HepG2 (cell line): ENCODE measurements at regions not wholly inside any gene's neighbourhood (a gene's known extent, or its start where the extent isn't known, plus 50 kb on each side); places are given as distances from the start of the nearest gene placed in this dataset.
"Not testable (repeated sequence)": the region's sequence is repeated elsewhere in the genome, so short reads cannot be mapped to it uniquely, and the experiment has no call there.

Source experiments
- ATAC-seq: fragments of 200-7000 bp; cut with Tn5 transposase; 3 replicates; pipeline ENCODE4 v1.9.1; 2020; ENCODE audit warnings: mild to moderate bottlenecking, moderate library complexity
- BruUV-seq: library from RNA; stranded (reverse); fragments of 400-500 nt; replicated peaks from 2 replicates; lab custom pipeline; 2021; lab: Mats Ljungman, UMichigan
- CTCF ChIA-PET: fragments of 300-600 bp; formaldehyde crosslinking; extraction: SDS; loops from one replicate; lab custom pipeline; 2021; ENCODE audit warnings: low total read pairs, inconsistent platforms, low intra/inter-chr PET ratio; lab: Yijun Ruan, JAX
- POLR2A ChIA-PET: fragments of 350-600 bp; sonication (Branson Sonifier 250); formaldehyde crosslinking; loops from one replicate; lab custom pipeline; 2020; ENCODE audit warnings: antibody characterized with exemption, inconsistent platforms; lab: Yijun Ruan, JAX
- DNase-seq: peaks from one replicate; pipeline ENCODE4 v3.0.0-alpha.2; 2015; ENCODE audit warnings: low spot score
- FAIRE-seq: peaks from 3 replicates; lab custom pipeline; 2011; peaks lifted over from hg19 to GRCh38; lab: Jason Lieb, UNC
- H2AFZ ChIP-seq: one replicate; pipeline ENCODE4 v1.6.1; 2011; ENCODE audit warnings: low read length, inconsistent platforms
- H3K27ac ChIP-seq: fragments of 300-600 bp; 3 replicates; pipeline ENCODE4 v1.8.0; 2011; ENCODE audit warnings: mixed run types, mild to moderate bottlenecking, mixed read lengths, low read length, inconsistent platforms; ENCODE audit not compliant: insufficient read depth; ENCODE audit errors: extremely low read length
- H3K27me3 ChIP-seq, 2 experiments: fragments of 200-600 bp in 1 of 2; 2 replicates in 1 of 2; 3 replicates in 1 of 2; pipeline versions ENCODE4 v1.6.0 to v1.8.0; 2011; ENCODE audit warnings: low read length in 2 of 2, mild to moderate bottlenecking in 2 of 2, moderate library complexity in 2 of 2, inconsistent platforms in 1 of 2; ENCODE audit not compliant: insufficient read depth in 2 of 2, control insufficient read depth in 1 of 2
- H3K36me3 ChIP-seq, 2 experiments: fragments of 200-600 bp in 1 of 2; replicated peaks in 1 of 2; 2 replicates in 1 of 2; 3 replicates in 1 of 2; pipeline versions ENCODE4 v1.5.1 to v1.8.0; 2011; ENCODE audit warnings: low read length in 2 of 2, inconsistent platforms in 1 of 2; ENCODE audit not compliant: insufficient read depth in 2 of 2, control insufficient read depth in 1 of 2
- H3K4me1 ChIP-seq: 2 replicates; pipeline ENCODE4 v1.5.1; 2012; ENCODE audit warnings: low read length, inconsistent platforms; ENCODE audit not compliant: insufficient read depth
- H3K4me2 ChIP-seq: 2 replicates; pipeline ENCODE4 v1.6.0; 2011; ENCODE audit warnings: low read depth, low read length, inconsistent platforms
- H3K4me3 ChIP-seq, 3 experiments: fragments of 200-600 bp in 1 of 3; sonication (generic), shearing (Covaris generic) in 1 of 3; replicated peaks in 1 of 3; 2 replicates each; pipeline ENCODE4 v1.5.1; 2011 to 2016; ENCODE audit warnings: low read length in 3 of 3, inconsistent platforms in 2 of 3, low read depth in 2 of 3, mild to moderate bottlenecking in 2 of 3, control low read depth in 1 of 3, mixed read lengths in 1 of 3; ENCODE audit not compliant: insufficient read depth in 1 of 3
- H3K79me2 ChIP-seq: one replicate; pipeline ENCODE4 v1.6.1; 2011; ENCODE audit warnings: low read length, inconsistent platforms; ENCODE audit not compliant: insufficient read depth
- H3K9ac ChIP-seq: 2 replicates; pipeline ENCODE4 v1.6.0; 2011; ENCODE audit warnings: mild to moderate bottlenecking, low read depth, low read length, inconsistent platforms; ENCODE audit not compliant: insufficient read depth
- H3K9me3 ChIP-seq: 2 replicates; pipeline ENCODE4 v1.5.1; 2012; ENCODE audit warnings: mild to moderate bottlenecking, low read length
- H4K20me1 ChIP-seq: 2 replicates; pipeline ENCODE4 v1.6.0; 2011; ENCODE audit warnings: inconsistent platforms, mild to moderate bottlenecking, low read length, moderate library complexity; ENCODE audit not compliant: insufficient read depth
- CBX5 ChIP-seq: sonication (generic); formaldehyde crosslinking; IDR thresholded peaks from 2 replicates; pipeline ENCODE4 v1.4.0; 2020; ENCODE audit warnings: missing genetic modification reagents, borderline replicate concordance
- ZNF207 ChIP-seq: fragments of 450-650 bp; IDR thresholded peaks from 2 replicates; pipeline ENCODE4 v1.6.1; 2016; ENCODE audit warnings: antibody characterized with exemption, borderline replicate concordance
- ZNF567 ChIP-seq: sonication (generic); formaldehyde crosslinking; IDR thresholded peaks from 2 replicates; pipeline ENCODE4 v1.8.1; 2023; ENCODE audit warnings: mild to moderate bottlenecking, missing genetic modification reagents, borderline replicate concordance
- ZNF749 ChIP-seq: sonication (generic); formaldehyde crosslinking; IDR thresholded peaks from 2 replicates; pipeline ENCODE4 v1.8.0; 2022; ENCODE audit warnings: mild to moderate bottlenecking, missing genetic modification reagents, moderate library complexity, borderline replicate concordance
- WGBS: methylation state at CpG from one replicate; pipeline ENCODE4 v1.1.6; 2017; ENCODE audit warnings: low lambda C conversion rate; 5-methylcytosine and 5-hydroxymethylcytosine counted together
- in situ Hi-C: cut with HindIII; loops from 2 replicates; pipeline ENCODE4 v1.10.0; 2017; ENCODE audit warnings: low pct_unique_long_range_greater_than_20kb; ENCODE audit not compliant: extremely low pct_ligation_motif_present
- intact Hi-C: fragments of 100-400 bp; cut with micrococcal nuclease; formaldehyde crosslinking; loops from one replicate; pipeline ENCODE4 v1.10.0; 2022; ENCODE audit not compliant: unreplicated experiment

DNA sequence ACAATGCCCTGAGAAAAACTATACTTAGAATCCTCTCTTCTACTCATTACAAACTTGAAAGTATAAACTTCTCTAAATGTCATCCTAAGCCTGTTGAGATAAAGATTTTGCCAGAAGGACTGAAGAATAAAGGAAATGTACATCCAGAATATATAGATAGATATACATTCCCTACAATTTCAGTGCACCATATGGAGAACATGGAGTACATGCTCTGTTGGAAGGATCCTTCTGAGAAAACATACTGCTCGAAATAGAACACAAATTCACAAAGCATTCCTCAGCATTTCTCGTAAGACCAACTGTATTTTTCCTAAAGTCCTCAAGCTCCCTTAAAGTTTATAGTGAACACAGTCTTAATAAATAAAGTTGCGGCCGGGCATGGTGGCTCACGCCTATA is 69.7 kb upstream of the RASA1 start:
- intact Hi-C loops = no loop called here

DNA sequence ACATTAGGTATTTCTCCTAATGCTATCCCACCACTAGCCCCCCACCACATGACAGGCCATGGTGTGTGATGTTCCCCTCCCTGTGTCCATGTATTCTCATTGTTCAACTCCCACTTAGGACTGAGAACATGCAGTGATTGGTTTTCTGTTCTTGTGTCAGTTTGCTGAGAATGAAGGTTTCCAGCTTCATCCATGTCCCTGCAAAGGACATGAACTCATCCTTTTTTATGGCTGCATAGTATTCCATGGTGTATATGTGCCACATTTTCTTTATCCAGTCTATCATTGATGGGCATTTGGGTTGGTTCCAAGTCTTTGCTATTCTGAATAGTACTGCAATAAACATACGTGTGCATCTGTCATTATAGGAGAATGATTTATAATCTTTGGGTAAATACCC is 68.4 kb upstream of the RASA1 start:
- BruUV-seq = not testable (repeated sequence)

More for the DNA sequence above, 69.7 kb upstream of the RASA1 start:
- POLR2A ChIA-PET = no interaction called here
- H3K4me1 ChIP-seq = peaks cover 11% of the 10 kb centered on the region
- TF ChIP-seq ZNF567 (CRISPR knock-in tag) = no peak
- no peak for TF ChIP-seq CBX5 (CRISPR knock-in tag)
- TF ChIP-seq ZNF207 = no peak
- no peak for TF ChIP-seq ZNF749 (CRISPR knock-in tag)
- TF ChIP-seq, all 625 proteins: peak for 0
- WGBS = 61% methylated on average over 5 of the region's 5 CpGs
- Histone ChIP-seq H2AFZ (no peak overlapping the region), H3K27me3 (no peaks in the 10 kb centered on the region; a peak in 1 of 5 replicates), H3K79me2 (no peaks in the 10 kb centered on the region), H3K27ac (no peak overlapping the region), H3K9ac (no peak overlapping the region), H3K36me3 (no peaks in the 10 kb centered on the region), H3K9me3 (no peaks in the 10 kb centered on the region), H3K4me2 (no peak overlapping the region), H3K4me3 (no peak overlapping the region), H4K20me1 (no peaks in the 10 kb centered on the region)
- CTCF ChIA-PET = no interaction called here
- no peak for FAIRE-seq
- in situ Hi-C loops = no loop called here
- no TSS peak for BruUV-seq
- no peak for ATAC-seq
- DNase-seq = no peak

DNA sequence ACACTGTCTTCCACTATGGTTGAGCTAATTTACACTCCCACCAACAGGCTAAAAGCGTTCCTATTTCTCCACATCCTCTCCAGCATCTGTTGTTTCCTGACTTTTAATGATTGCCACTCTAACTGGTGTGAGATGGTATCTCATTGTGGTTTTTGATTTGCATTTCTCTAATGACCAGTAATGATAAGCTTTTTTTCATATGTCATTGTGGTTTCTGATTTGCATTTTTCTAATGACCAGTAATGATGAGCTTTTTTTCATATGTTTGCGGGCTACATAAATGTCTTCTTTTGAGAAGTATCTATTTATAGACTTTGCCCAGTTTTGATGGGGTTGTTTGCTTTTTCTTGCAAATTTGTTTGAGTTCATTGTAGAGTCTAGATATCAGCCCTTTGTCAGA is 68.0 kb upstream of the RASA1 start:
- FAIRE-seq, H3K27me3 ChIP-seq, H3K9me3 ChIP-seq, DNase-seq, in situ Hi-C loops, H3K36me3 ChIP-seq, H3K79me2 ChIP-seq, H4K20me1 ChIP-seq, POLR2A ChIA-PET, H3K27ac ChIP-seq, H3K4me1 ChIP-seq, H3K9ac ChIP-seq, ATAC-seq, H2AFZ ChIP-seq, H3K4me3 ChIP-seq, BruUV-seq, CTCF ChIA-PET, intact Hi-C loops, H3K4me2 ChIP-seq: not testable (repeated sequence)
- 46% methylated on average over 2 of the region's 2 CpGs for WGBS

More for the DNA sequence above, 68.4 kb upstream of the RASA1 start:
- H3K9me3 ChIP-seq, CTCF ChIA-PET, H3K4me2 ChIP-seq, FAIRE-seq, ATAC-seq, H3K4me1 ChIP-seq, H4K20me1 ChIP-seq, DNase-seq, H3K4me3 ChIP-seq, POLR2A ChIA-PET, H3K36me3 ChIP-seq, H2AFZ ChIP-seq, H3K79me2 ChIP-seq, intact Hi-C loops, H3K27ac ChIP-seq, in situ Hi-C loops, H3K27me3 ChIP-seq, H3K9ac ChIP-seq: not testable (repeated sequence)
- 100% methylated on average over 1 of the region's 1 CpG for WGBS
